HepG2 (cell line): ENCODE measurements at regions not wholly inside any gene's neighbourhood (a gene's known extent, or its start where the extent isn't known, plus 50 kb on each side); places are given as distances from the start of the nearest gene placed in this dataset.

ENCODE experiments used
- ATAC-seq: fragments of 200-7000 bp; cut with Tn5 transposase; 3 replicates; pipeline ENCODE4 v1.9.1; 2020; ENCODE audit warnings: mild to moderate bottlenecking, moderate library complexity
- BruUV-seq: library from RNA; stranded (reverse); fragments of 400-500 nt; replicated peaks from 2 replicates; lab custom pipeline; 2021; lab: Mats Ljungman, UMichigan
- CTCF ChIA-PET: fragments of 300-600 bp; formaldehyde crosslinking; extraction: SDS; loops from one replicate; lab custom pipeline; 2021; ENCODE audit warnings: low total read pairs, inconsistent platforms, low intra/inter-chr PET ratio; lab: Yijun Ruan, JAX
- POLR2A ChIA-PET: fragments of 350-600 bp; sonication (Branson Sonifier 250); formaldehyde crosslinking; loops from one replicate; lab custom pipeline; 2020; ENCODE audit warnings: antibody characterized with exemption, inconsistent platforms; lab: Yijun Ruan, JAX
- DNase-seq: peaks from one replicate; pipeline ENCODE4 v3.0.0-alpha.2; 2015; ENCODE audit warnings: low spot score
- FAIRE-seq: peaks from 3 replicates; lab custom pipeline; 2011; peaks lifted over from hg19 to GRCh38; lab: Jason Lieb, UNC
- H2AFZ ChIP-seq: one replicate; pipeline ENCODE4 v1.6.1; 2011; ENCODE audit warnings: low read length, inconsistent platforms
- H3K27ac ChIP-seq: fragments of 300-600 bp; 3 replicates; pipeline ENCODE4 v1.8.0; 2011; ENCODE audit warnings: mixed run types, mild to moderate bottlenecking, mixed read lengths, low read length, inconsistent platforms; ENCODE audit not compliant: insufficient read depth; ENCODE audit errors: extremely low read length
- H3K27me3 ChIP-seq, 2 experiments: fragments of 200-600 bp in 1 of 2; 2 replicates in 1 of 2; 3 replicates in 1 of 2; pipeline versions ENCODE4 v1.6.0 to v1.8.0; 2011; ENCODE audit warnings: low read length in 2 of 2, mild to moderate bottlenecking in 2 of 2, moderate library complexity in 2 of 2, inconsistent platforms in 1 of 2; ENCODE audit not compliant: insufficient read depth in 2 of 2, control insufficient read depth in 1 of 2
- H3K36me3 ChIP-seq, 2 experiments: fragments of 200-600 bp in 1 of 2; replicated peaks in 1 of 2; 2 replicates in 1 of 2; 3 replicates in 1 of 2; pipeline versions ENCODE4 v1.5.1 to v1.8.0; 2011; ENCODE audit warnings: low read length in 2 of 2, inconsistent platforms in 1 of 2; ENCODE audit not compliant: insufficient read depth in 2 of 2, control insufficient read depth in 1 of 2
- H3K4me1 ChIP-seq: 2 replicates; pipeline ENCODE4 v1.5.1; 2012; ENCODE audit warnings: low read length, inconsistent platforms; ENCODE audit not compliant: insufficient read depth
- H3K4me2 ChIP-seq: 2 replicates; pipeline ENCODE4 v1.6.0; 2011; ENCODE audit warnings: low read depth, low read length, inconsistent platforms
- H3K4me3 ChIP-seq, 3 experiments: fragments of 200-600 bp in 1 of 3; sonication (generic), shearing (Covaris generic) in 1 of 3; replicated peaks in 1 of 3; 2 replicates each; pipeline ENCODE4 v1.5.1; 2011 to 2016; ENCODE audit warnings: low read length in 3 of 3, inconsistent platforms in 2 of 3, low read depth in 2 of 3, mild to moderate bottlenecking in 2 of 3, control low read depth in 1 of 3, mixed read lengths in 1 of 3; ENCODE audit not compliant: insufficient read depth in 1 of 3
- H3K79me2 ChIP-seq: one replicate; pipeline ENCODE4 v1.6.1; 2011; ENCODE audit warnings: low read length, inconsistent platforms; ENCODE audit not compliant: insufficient read depth
- H3K9ac ChIP-seq: 2 replicates; pipeline ENCODE4 v1.6.0; 2011; ENCODE audit warnings: mild to moderate bottlenecking, low read depth, low read length, inconsistent platforms; ENCODE audit not compliant: insufficient read depth
- H3K9me3 ChIP-seq: 2 replicates; pipeline ENCODE4 v1.5.1; 2012; ENCODE audit warnings: mild to moderate bottlenecking, low read length
- H4K20me1 ChIP-seq: 2 replicates; pipeline ENCODE4 v1.6.0; 2011; ENCODE audit warnings: inconsistent platforms, mild to moderate bottlenecking, low read length, moderate library complexity; ENCODE audit not compliant: insufficient read depth
- FOXC1 ChIP-seq: sonication (generic); formaldehyde crosslinking; IDR thresholded peaks from 2 replicates; pipeline ENCODE4 v1.8.0; 2022; ENCODE audit warnings: mild to moderate bottlenecking, missing genetic modification reagents, borderline replicate concordance
- HNF4A ChIP-seq: sonication (generic); formaldehyde crosslinking; IDR thresholded peaks from 2 replicates; pipeline ENCODE4 v1.4.0; 2020; ENCODE audit warnings: missing genetic modification reagents
- KDM1A ChIP-seq: IDR thresholded peaks from 2 replicates; pipeline ENCODE4 v1.6.1; 2016; ENCODE audit warnings: missing compliant biosample characterization
- MAF1 ChIP-seq: sonication (generic); formaldehyde crosslinking; IDR thresholded peaks from 2 replicates; pipeline ENCODE4 v1.5.0; 2020; ENCODE audit warnings: missing genetic modification reagents, borderline replicate concordance
- PHF5A ChIP-seq: IDR thresholded peaks from one replicate; pipeline ENCODE4 v1.6.1; 2018; ENCODE audit warnings: low read depth, missing genetic modification reagents; ENCODE audit not compliant: unreplicated experiment
- SIN3A ChIP-seq: IDR thresholded peaks from 2 replicates; pipeline ENCODE4 v1.6.1; 2011; ENCODE audit warnings: low read depth, mild to moderate bottlenecking, control low read depth, low read length, borderline replicate concordance
- SMAD1 ChIP-seq: sonication (generic); formaldehyde crosslinking; IDR thresholded peaks from 2 replicates; pipeline ENCODE4 v1.4.0; 2020; ENCODE audit warnings: missing genetic modification reagents, low read depth, mild to moderate bottlenecking, borderline replicate concordance
- ZFP41 ChIP-seq: sonication (generic); formaldehyde crosslinking; IDR thresholded peaks from 2 replicates; pipeline ENCODE4 v1.4.0; 2020; ENCODE audit warnings: mild to moderate bottlenecking, missing genetic modification reagents, borderline replicate concordance
- ZIK1 ChIP-seq: sonication (generic); formaldehyde crosslinking; IDR thresholded peaks from 2 replicates; pipeline ENCODE4 v1.5.0; 2020; ENCODE audit warnings: mild to moderate bottlenecking, low read depth, missing genetic modification reagents, borderline replicate concordance
- ZNF235 ChIP-seq: sonication (generic); formaldehyde crosslinking; IDR thresholded peaks from 2 replicates; pipeline ENCODE4 v1.8.1; 2023; ENCODE audit warnings: mild to moderate bottlenecking, missing genetic modification reagents, borderline replicate concordance
- ZNF547 ChIP-seq: sonication (generic); formaldehyde crosslinking; IDR thresholded peaks from 2 replicates; pipeline ENCODE4 v1.5.1; 2020; ENCODE audit warnings: mild to moderate bottlenecking, missing genetic modification reagents
- ZNF776 ChIP-seq: sonication (generic); formaldehyde crosslinking; IDR thresholded peaks from 2 replicates; pipeline ENCODE4 v1.4.0; 2020; ENCODE audit warnings: mild to moderate bottlenecking, missing genetic modification reagents
- whole genome bisulfite sequencing: methylation state at CpG from one replicate; pipeline ENCODE4 v1.1.6; 2017; ENCODE audit warnings: low lambda C conversion rate; 5-methylcytosine and 5-hydroxymethylcytosine counted together
- in situ Hi-C: cut with HindIII; loops from 2 replicates; pipeline ENCODE4 v1.10.0; 2017; ENCODE audit warnings: low pct_unique_long_range_greater_than_20kb; ENCODE audit not compliant: extremely low pct_ligation_motif_present
- intact Hi-C: fragments of 100-400 bp; cut with micrococcal nuclease; formaldehyde crosslinking; loops from one replicate; pipeline ENCODE4 v1.10.0; 2022; ENCODE audit not compliant: unreplicated experiment
- TF ChIP-seq, protein P1 (sequence below): sonication (generic); formaldehyde crosslinking; conservative IDR thresholded peaks from 2 replicates; pipeline ENCODE4 v1.4.0; 2020; ENCODE audit warnings: missing genetic modification reagents
- TF ChIP-seq, protein P2 (sequence below), 2 experiments: IDR thresholded peaks; 2 replicates each; pipeline ENCODE4 v1.6.1; 2011 to 2012; ENCODE audit warnings: low read length in 2 of 2, borderline replicate concordance in 1 of 2, low read depth in 1 of 2, mild to moderate bottlenecking in 1 of 2, moderate library complexity in 1 of 2
- TF ChIP-seq, protein P3 (sequence below): sonication (generic); formaldehyde crosslinking; conservative IDR thresholded peaks from 2 replicates; pipeline ENCODE4 v1.4.0; 2020; ENCODE audit warnings: missing genetic modification reagents

DNA sequence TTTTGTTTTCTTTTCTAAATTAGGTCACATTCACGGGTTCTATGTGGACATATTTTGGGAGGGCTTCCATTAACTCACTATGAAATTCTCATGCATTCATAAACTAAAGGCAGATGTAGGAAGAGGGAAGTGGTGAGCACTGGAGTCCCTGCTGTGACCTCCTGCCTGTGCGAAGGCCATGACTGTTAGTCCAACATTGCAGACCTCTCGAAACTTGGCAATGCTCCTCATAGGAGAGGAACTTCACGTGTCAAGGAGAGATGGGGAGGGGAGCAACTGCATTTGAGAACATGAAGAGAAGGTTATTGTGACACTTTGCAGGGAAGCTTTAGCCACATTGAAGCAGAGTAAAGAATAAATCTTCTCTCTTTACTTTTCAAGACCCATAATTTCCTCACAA, 126.4 kb upstream of the HNMT start:
- POLR2A ChIA-PET: no interaction called here
- FAIRE-seq (no peak), ATAC-seq (no peak), DNase-seq (no peak)
- Histone ChIP-seq H3K4me3 (no peak overlapping the region), H3K4me1 (no peaks in the 10 kb centered on the region), H3K36me3 (no peaks in the 10 kb centered on the region), H3K9me3 (no peaks in the 10 kb centered on the region), H2AFZ (no peak overlapping the region), H4K20me1 (no peaks in the 10 kb centered on the region), H3K27me3 (no peaks in the 10 kb centered on the region; a peak in 1 of 5 replicates), H3K9ac (no peak overlapping the region), H3K4me2 (no peak overlapping the region), H3K79me2 (no peaks in the 10 kb centered on the region), H3K27ac (no peak overlapping the region)
- BruUV-seq: no TSS peak
- in situ Hi-C loops (loop anchor here (5.0 kb wide), 3 partner anchors 371 to 1416 kb away; no protein-coding TSS in a partner anchor), intact Hi-C loops (loop anchor here (1.0 to 5.0 kb wide), 4 partner anchors 371 to 1415 kb away; no protein-coding TSS in a partner anchor)
- WGBS: 10% methylated on average over 4 of the region's 4 CpGs
- CTCF ChIA-PET: interaction anchor here (1.9 to 2.1 kb wide), 3 partner anchors 372 to 1414 kb away, joined by 21 to 33 read pairs (median 24); no protein-coding TSS in a partner anchor
- TF ChIP-seq, protein P1, sequence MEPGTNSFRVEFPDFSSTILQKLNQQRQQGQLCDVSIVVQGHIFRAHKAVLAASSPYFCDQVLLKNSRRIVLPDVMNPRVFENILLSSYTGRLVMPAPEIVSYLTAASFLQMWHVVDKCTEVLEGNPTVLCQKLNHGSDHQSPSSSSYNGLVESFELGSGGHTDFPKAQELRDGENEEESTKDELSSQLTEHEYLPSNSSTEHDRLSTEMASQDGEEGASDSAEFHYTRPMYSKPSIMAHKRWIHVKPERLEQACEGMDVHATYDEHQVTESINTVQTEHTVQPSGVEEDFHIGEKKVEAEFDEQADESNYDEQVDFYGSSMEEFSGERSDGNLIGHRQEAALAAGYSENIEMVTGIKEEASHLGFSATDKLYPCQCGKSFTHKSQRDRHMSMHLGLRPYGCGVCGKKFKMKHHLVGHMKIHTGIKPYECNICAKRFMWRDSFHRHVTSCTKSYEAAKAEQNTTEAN: no peak
- TF ChIP-seq KDM1A (CRISPR knock-in tag): no peak
- TF ChIP-seq ZNF547 (CRISPR knock-in tag): no peak
- TF ChIP-seq ZNF235: no peak
- no peak for TF ChIP-seq ZIK1 (CRISPR knock-in tag)
- TF ChIP-seq ZNF776 (CRISPR knock-in tag): no peak
- no peak for TF ChIP-seq SMAD1 (CRISPR knock-in tag)
- no peak for TF ChIP-seq PHF5A
- TF ChIP-seq FOXC1 (CRISPR knock-in tag): no peak
- TF ChIP-seq HNF4A (CRISPR knock-in tag): no peak
- no peak for TF ChIP-seq SIN3A
- TF ChIP-seq ZFP41 (CRISPR knock-in tag): no peak
- TF ChIP-seq MAF1 (CRISPR knock-in tag): no peak
- TF ChIP-seq, protein P2, sequence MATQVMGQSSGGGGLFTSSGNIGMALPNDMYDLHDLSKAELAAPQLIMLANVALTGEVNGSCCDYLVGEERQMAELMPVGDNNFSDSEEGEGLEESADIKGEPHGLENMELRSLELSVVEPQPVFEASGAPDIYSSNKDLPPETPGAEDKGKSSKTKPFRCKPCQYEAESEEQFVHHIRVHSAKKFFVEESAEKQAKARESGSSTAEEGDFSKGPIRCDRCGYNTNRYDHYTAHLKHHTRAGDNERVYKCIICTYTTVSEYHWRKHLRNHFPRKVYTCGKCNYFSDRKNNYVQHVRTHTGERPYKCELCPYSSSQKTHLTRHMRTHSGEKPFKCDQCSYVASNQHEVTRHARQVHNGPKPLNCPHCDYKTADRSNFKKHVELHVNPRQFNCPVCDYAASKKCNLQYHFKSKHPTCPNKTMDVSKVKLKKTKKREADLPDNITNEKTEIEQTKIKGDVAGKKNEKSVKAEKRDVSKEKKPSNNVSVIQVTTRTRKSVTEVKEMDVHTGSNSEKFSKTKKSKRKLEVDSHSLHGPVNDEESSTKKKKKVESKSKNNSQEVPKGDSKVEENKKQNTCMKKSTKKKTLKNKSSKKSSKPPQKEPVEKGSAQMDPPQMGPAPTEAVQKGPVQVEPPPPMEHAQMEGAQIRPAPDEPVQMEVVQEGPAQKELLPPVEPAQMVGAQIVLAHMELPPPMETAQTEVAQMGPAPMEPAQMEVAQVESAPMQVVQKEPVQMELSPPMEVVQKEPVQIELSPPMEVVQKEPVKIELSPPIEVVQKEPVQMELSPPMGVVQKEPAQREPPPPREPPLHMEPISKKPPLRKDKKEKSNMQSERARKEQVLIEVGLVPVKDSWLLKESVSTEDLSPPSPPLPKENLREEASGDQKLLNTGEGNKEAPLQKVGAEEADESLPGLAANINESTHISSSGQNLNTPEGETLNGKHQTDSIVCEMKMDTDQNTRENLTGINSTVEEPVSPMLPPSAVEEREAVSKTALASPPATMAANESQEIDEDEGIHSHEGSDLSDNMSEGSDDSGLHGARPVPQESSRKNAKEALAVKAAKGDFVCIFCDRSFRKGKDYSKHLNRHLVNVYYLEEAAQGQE (IDR thresholded peaks at IDR 0.05; ENCODE audit: borderline replicate concordance in 1 of 2, low read depth in 1 of 2, low read length in 2 of 2): no peak
- TF ChIP-seq, protein P3, sequence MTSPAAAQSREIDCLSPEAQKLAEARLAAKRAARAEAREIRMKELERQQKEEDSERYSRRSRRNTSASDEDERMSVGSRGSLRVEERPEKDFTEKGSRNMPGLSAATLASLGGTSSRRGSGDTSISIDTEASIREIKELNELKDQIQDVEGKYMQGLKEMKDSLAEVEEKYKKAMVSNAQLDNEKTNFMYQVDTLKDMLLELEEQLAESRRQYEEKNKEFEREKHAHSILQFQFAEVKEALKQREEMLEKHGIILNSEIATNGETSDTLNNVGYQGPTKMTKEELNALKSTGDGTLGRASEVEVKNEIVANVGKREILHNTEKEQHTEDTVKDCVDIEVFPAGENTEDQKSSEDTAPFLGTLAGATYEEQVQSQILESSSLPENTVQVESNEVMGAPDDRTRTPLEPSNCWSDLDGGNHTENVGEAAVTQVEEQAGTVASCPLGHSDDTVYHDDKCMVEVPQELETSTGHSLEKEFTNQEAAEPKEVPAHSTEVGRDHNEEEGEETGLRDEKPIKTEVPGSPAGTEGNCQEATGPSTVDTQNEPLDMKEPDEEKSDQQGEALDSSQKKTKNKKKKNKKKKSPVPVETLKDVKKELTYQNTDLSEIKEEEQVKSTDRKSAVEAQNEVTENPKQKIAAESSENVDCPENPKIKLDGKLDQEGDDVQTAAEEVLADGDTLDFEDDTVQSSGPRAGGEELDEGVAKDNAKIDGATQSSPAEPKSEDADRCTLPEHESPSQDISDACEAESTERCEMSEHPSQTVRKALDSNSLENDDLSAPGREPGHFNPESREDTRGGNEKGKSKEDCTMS (CRISPR knock-in tag): no peak
